H1 (cell line): ENCODE measurements at regions not wholly inside any gene's neighbourhood (a gene's known extent, or its start where the extent isn't known, plus 50 kb on each side); places are given as distances from the start of the nearest gene placed in this dataset.

Experiments used
- CTCF ChIA-PET: fragments of 300-600 bp; sonication (Branson Sonifier 250); formaldehyde crosslinking; loops from one replicate; lab custom pipeline; 2021; ENCODE audit not compliant: partially characterized antibody; lab: Charles Lee
- POLR2A ChIA-PET: fragments of 300-600 bp; sonication (Branson Sonifier 250); formaldehyde crosslinking; loops from one replicate; lab custom pipeline; 2021; ENCODE audit warnings: inconsistent platforms; ENCODE audit not compliant: partially characterized antibody; lab: Charles Lee
- DNase-seq, 2 experiments: peaks; one replicate each; pipeline versions ENCODE4 v3.0.0 to v3.0.0-alpha.2; 2010 to 2022; ENCODE audit warnings: low spot score in 2 of 2, low read depth in 1 of 2, mixed read lengths in 1 of 2
- FAIRE-seq: peaks from 2 replicates; lab custom pipeline; 2011; peaks lifted over from hg19 to GRCh38; lab: Jason Lieb, UNC
- H2AFZ ChIP-seq: 2 replicates; pipeline ENCODE4 v1.8.1; 2012; ENCODE audit warnings: low read length, inconsistent platforms
- H2AK5ac ChIP-seq: 2 replicates; pipeline ENCODE4 v1.6.1; 2013; ENCODE audit warnings: low read depth, low read length
- H2BK120ac ChIP-seq: replicated peaks from 2 replicates; pipeline ENCODE3; 2013; ENCODE audit warnings: low read depth, low read length, inconsistent platforms
- H2BK12ac ChIP-seq: 2 replicates; pipeline ENCODE4 v1.6.1; 2013; ENCODE audit warnings: low read depth, low read length
- H2BK15ac ChIP-seq: 2 replicates; pipeline ENCODE4 v1.6.1; 2013; ENCODE audit warnings: low read length
- H2BK20ac ChIP-seq: 2 replicates; pipeline ENCODE4 v1.6.1; 2013; ENCODE audit warnings: low read length
- H2BK5ac ChIP-seq: 2 replicates; pipeline ENCODE4 v1.6.1; 2013; ENCODE audit warnings: low read depth, low read length
- H3K14ac ChIP-seq: 2 replicates; pipeline ENCODE4 v1.6.1; 2013; ENCODE audit warnings: inconsistent platforms; ENCODE audit not compliant: insufficient read length
- H3K18ac ChIP-seq: 2 replicates; pipeline ENCODE4 v1.6.1; 2013; ENCODE audit warnings: low read length; ENCODE audit errors: extremely low read depth
- H3K23ac ChIP-seq: 2 replicates; pipeline ENCODE4 v1.6.1; 2013; ENCODE audit warnings: inconsistent platforms; ENCODE audit not compliant: insufficient read length
- H3K23me2 ChIP-seq: 2 replicates; pipeline ENCODE4 v1.6.1; 2013; ENCODE audit warnings: low read depth, low read length
- H3K27ac ChIP-seq: 2 replicates; pipeline ENCODE4 v1.6.1; 2011; ENCODE audit warnings: low read depth, low read length, inconsistent platforms
- H3K27me3 ChIP-seq, 4 experiments: replicated peaks in 1 of 4; 1 replicate in 1 of 4; 2 replicates in 3 of 4; pipeline versions ENCODE4 v1.6.1 to v1.8.1; 2011 to 2013; ENCODE audit warnings: low read length in 3 of 4, mild to moderate bottlenecking in 3 of 4, inconsistent platforms in 2 of 4, mixed read lengths in 2 of 4, moderate library complexity in 1 of 4; ENCODE audit not compliant: control insufficient read depth in 3 of 4, insufficient read depth in 3 of 4; ENCODE audit errors: extremely low read depth in 1 of 4
- H3K36me3 ChIP-seq, 4 experiments: 2 replicates each; pipeline versions ENCODE4 v1.6.1 to v1.8.1; 2011 to 2013; ENCODE audit warnings: mild to moderate bottlenecking in 4 of 4, low read length in 3 of 4, moderate library complexity in 2 of 4, control low read depth in 1 of 4, inconsistent platforms in 1 of 4; ENCODE audit not compliant: insufficient read depth in 4 of 4, control insufficient read depth in 2 of 4
- H3K4ac ChIP-seq: replicated peaks from 2 replicates; pipeline ENCODE3; 2013; ENCODE audit warnings: low read length, low read depth, mixed read lengths, inconsistent platforms; ENCODE audit not compliant: insufficient read length
- H3K4me1 ChIP-seq, 4 experiments: replicated peaks in 1 of 4; 1 replicate in 1 of 4; 2 replicates in 3 of 4; pipeline versions ENCODE4 v1.6.1 to v1.8.1; 2011 to 2013; ENCODE audit warnings: low read length in 3 of 4, inconsistent platforms in 2 of 4, mixed read lengths in 1 of 4; ENCODE audit not compliant: insufficient read depth in 4 of 4, control insufficient read depth in 3 of 4
- H3K4me2 ChIP-seq, 2 experiments: 2 replicates each; pipeline versions ENCODE4 v1.6.1 to v1.8.1; 2011 to 2013; ENCODE audit warnings: low read depth in 2 of 2, low read length in 2 of 2, control low read depth in 1 of 2, inconsistent platforms in 1 of 2, mild to moderate bottlenecking in 1 of 2; ENCODE audit not compliant: insufficient read depth in 1 of 2
- H3K4me3 ChIP-seq, 4 experiments: fragments of 200-600, 300-600 bp in 1 of 4; sonication (generic), shearing (Covaris generic), sonication (Bioruptor Twin) in 1 of 4; 2 replicates each; pipeline versions ENCODE4 v1.5.1 to v1.8.1; 2011 to 2016; ENCODE audit warnings: low read length in 4 of 4, low read depth in 3 of 4, control low read depth in 2 of 4, inconsistent platforms in 2 of 4, mild to moderate bottlenecking in 2 of 4, mixed read lengths in 1 of 4, moderate library complexity in 1 of 4; ENCODE audit not compliant: insufficient read depth in 2 of 4; ENCODE audit errors: extremely low read depth in 1 of 4
- H3K56ac ChIP-seq: replicated peaks from 2 replicates; pipeline ENCODE3; 2013; ENCODE audit warnings: low read depth, mild to moderate bottlenecking, mixed read lengths, low read length, inconsistent platforms; ENCODE audit not compliant: insufficient read length
- H3K79me1 ChIP-seq: 2 replicates; pipeline ENCODE4 v1.6.1; 2013; ENCODE audit warnings: low read depth, low read length, control low read depth
- H3K79me2 ChIP-seq, 2 experiments: 2 replicates each; pipeline versions ENCODE4 v1.6.1 to v1.8.1; 2012 to 2013; ENCODE audit warnings: low read length in 2 of 2, mild to moderate bottlenecking in 2 of 2, inconsistent platforms in 1 of 2; ENCODE audit not compliant: insufficient read depth in 2 of 2, control insufficient read depth in 1 of 2
- H3K9ac ChIP-seq, 4 experiments: replicated peaks in 1 of 4; 1 replicate in 1 of 4; 2 replicates in 3 of 4; pipeline versions ENCODE4 v1.6.1 to v1.8.1; 2011 to 2013; ENCODE audit warnings: low read depth in 3 of 4, low read length in 3 of 4, control low read depth in 2 of 4, mild to moderate bottlenecking in 2 of 4, moderate library complexity in 2 of 4, inconsistent platforms in 1 of 4; ENCODE audit errors: extremely low read depth in 1 of 4
- H3K9me3 ChIP-seq, 2 experiments: 2 replicates each; pipeline versions ENCODE4 v1.6.1 to v1.8.1; 2012 to 2013; ENCODE audit warnings: mild to moderate bottlenecking in 2 of 2, moderate library complexity in 2 of 2, control low read depth in 1 of 2, inconsistent platforms in 1 of 2, low read depth in 1 of 2, low read length in 1 of 2, mixed read lengths in 1 of 2; ENCODE audit not compliant: insufficient read depth in 2 of 2
- H4K20me1 ChIP-seq, 2 experiments: replicated peaks in 1 of 2; 2 replicates each; pipeline versions ENCODE3 to v1.8.1; 2011 to 2013; ENCODE audit warnings: inconsistent platforms in 2 of 2, low read length in 2 of 2, mild to moderate bottlenecking in 1 of 2; ENCODE audit not compliant: insufficient read depth in 2 of 2, control insufficient read depth in 1 of 2
- H4K5ac ChIP-seq: 2 replicates; pipeline ENCODE4 v1.6.1; 2013; ENCODE audit warnings: low read length, low read depth, mixed read lengths, inconsistent platforms; ENCODE audit not compliant: insufficient read length
- H4K8ac ChIP-seq: 2 replicates; pipeline ENCODE4 v1.8.0; 2013; ENCODE audit warnings: mild to moderate bottlenecking, moderate library complexity, low read length, inconsistent platforms; ENCODE audit not compliant: insufficient read depth; ENCODE audit errors: extremely low read depth
- H4K91ac ChIP-seq: replicated peaks from 2 replicates; pipeline ENCODE3; 2013; ENCODE audit warnings: low read length, mixed read lengths, inconsistent platforms; ENCODE audit not compliant: insufficient read length
- ASH2L ChIP-seq: fragments of 200-600, 300-600 bp; sonication (generic); IDR thresholded peaks from one replicate; pipeline ENCODE4 v1.7.1; 2017; ENCODE audit warnings: low read length
- CREB1 ChIP-seq: IDR thresholded peaks from 2 replicates; pipeline ENCODE4 v1.6.1; 2012; ENCODE audit warnings: inconsistent platforms
- EGR1 ChIP-seq: IDR thresholded peaks from 2 replicates; pipeline ENCODE4 v1.6.1; 2011; ENCODE audit warnings: low read depth, low read length, borderline replicate concordance
- EZH2 ChIP-seq: fragments of 200-600 bp; sonication (generic); IDR thresholded peaks from 2 replicates; pipeline ENCODE4 v1.7.1; 2012; ENCODE audit warnings: low read depth, mild to moderate bottlenecking, moderate library complexity, low read length, inconsistent platforms; ENCODE audit not compliant: severe bottlenecking
- HDAC6 ChIP-seq: IDR thresholded peaks from one replicate; pipeline ENCODE4 v1.7.1; 2012; ENCODE audit warnings: low read depth, mild to moderate bottlenecking, inconsistent platforms, low read length, moderate library complexity
- JUND ChIP-seq: IDR thresholded peaks from 2 replicates; pipeline ENCODE4 v1.6.1; 2011; ENCODE audit warnings: mild to moderate bottlenecking, improper control_type of control experiment, low read length
- RAD21 ChIP-seq, 2 experiments: IDR thresholded peaks in 1 of 2; conservative IDR thresholded peaks in 1 of 2; 2 replicates each; pipeline ENCODE4 v1.6.1; 2011; ENCODE audit warnings: low read depth in 2 of 2, low read length in 2 of 2, improper control_type of control experiment in 1 of 2, inconsistent platforms in 1 of 2, mild to moderate bottlenecking in 1 of 2, moderate library complexity in 1 of 2
- RFX5 ChIP-seq: IDR thresholded peaks from 2 replicates; pipeline ENCODE4 v1.6.1; 2011; ENCODE audit warnings: low read depth, low read length, improper control_type of control experiment, borderline replicate concordance
- SAP30 ChIP-seq: fragments of 300-600 bp; sonication (generic); IDR thresholded peaks from 2 replicates; pipeline ENCODE4 v1.7.1; 2012; ENCODE audit warnings: low read length, moderate library complexity, mild to moderate bottlenecking, inconsistent platforms; ENCODE audit not compliant: insufficient read depth, insufficient replicate concordance
- TAF1 ChIP-seq: IDR thresholded peaks from 2 replicates; pipeline ENCODE4 v1.6.1; 2011; ENCODE audit warnings: mild to moderate bottlenecking, low read depth, low read length
- TBP ChIP-seq: IDR thresholded peaks from 2 replicates; pipeline ENCODE4 v1.6.1; 2011; ENCODE audit warnings: low read depth, low read length, improper control_type of control experiment
- ZNF274 ChIP-seq: IDR thresholded peaks from 2 replicates; pipeline ENCODE4 v1.7.0; 2012; ENCODE audit warnings: low read length, borderline replicate concordance; ENCODE audit errors: extremely low read depth
- WGBS, 2 experiments: shearing (Covaris generic) in 1 of 2; methylation state at CpG; one replicate each; pipeline versions ENCODE4 v1.1.6 to v1.1.7; 2013 to 2015; ENCODE audit warnings: low lambda C conversion rate in 2 of 2, mixed read lengths in 2 of 2, inconsistent platforms in 1 of 2, low coverage in 1 of 2, missing lambda C conversion rate in 1 of 2; ENCODE audit not compliant: insufficient replicate concordance in 2 of 2, insufficient coverage in 1 of 2, insufficient read length in 1 of 2; ENCODE audit errors: extremely low coverage in 1 of 2, missing lambda C conversion rate in 1 of 2; 5-methylcytosine and 5-hydroxymethylcytosine counted together
- TF ChIP-seq, protein P1 (sequence below), 3 experiments: IDR thresholded peaks; 1 replicate in 2 of 3; 2 replicates in 1 of 3; pipeline versions ENCODE4 v1.5.1 to v1.6.1; 2011; ENCODE audit warnings: low read length in 3 of 3, mild to moderate bottlenecking in 3 of 3, inconsistent platforms in 2 of 3, low read depth in 1 of 3, moderate library complexity in 1 of 3; ENCODE audit not compliant: insufficient read depth in 1 of 3; ENCODE audit errors: control extremely low read depth in 1 of 3

DNA sequence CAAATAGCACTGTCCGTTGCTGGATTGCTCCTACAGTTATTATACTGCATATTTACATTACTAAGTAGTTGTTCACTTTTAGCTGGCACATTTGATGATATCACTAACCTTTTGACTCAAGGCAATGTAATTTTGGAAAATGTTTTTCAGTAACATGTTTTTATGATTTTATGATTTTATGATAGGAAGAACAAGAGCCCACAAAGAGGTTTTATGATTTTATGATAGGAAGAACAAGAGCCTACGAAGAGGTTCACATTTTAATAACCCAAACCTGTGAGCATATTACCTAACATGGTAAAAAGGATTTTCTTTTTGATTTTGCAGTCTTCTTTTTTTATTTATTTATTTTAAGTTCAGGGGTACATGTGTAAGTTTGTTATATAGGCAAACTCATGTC, 172.3 kb upstream of the TPM1 start:
- H3K4me1 ChIP-seq: peaks cover 5 to 10% (median 5%) of the 10 kb centered on the region in 4 experiments
- no peak overlapping the region for H3K23ac ChIP-seq
- no peak overlapping the region for H2BK12ac ChIP-seq
- H3K79me1 ChIP-seq: no peaks in the 10 kb centered on the region
- no peaks in the 10 kb centered on the region for H3K36me3 ChIP-seq
- H3K4me3 ChIP-seq: no peak overlapping the region
- no peaks in the 10 kb centered on the region for H3K23me2 ChIP-seq
- H3K4me2 ChIP-seq: no peak overlapping the region
- no peaks in the 10 kb centered on the region for H3K79me2 ChIP-seq
- no peak overlapping the region for H3K4ac ChIP-seq
- CTCF ChIA-PET: no interaction called here
- no peak overlapping the region for H2BK15ac ChIP-seq
- no peak overlapping the region for H2AK5ac ChIP-seq
- H2BK120ac ChIP-seq: no peak overlapping the region
- H3K27me3 ChIP-seq: no peaks in the 10 kb centered on the region
- H4K8ac ChIP-seq: no peak overlapping the region
- H2AFZ ChIP-seq: no peak overlapping the region
- H4K20me1 ChIP-seq: no peaks in the 10 kb centered on the region
- POLR2A ChIA-PET: no interaction called here
- H3K14ac ChIP-seq: no peak overlapping the region
- FAIRE-seq (no peak), DNase-seq (no peak)
- H3K56ac ChIP-seq: no peak overlapping the region
- no peak overlapping the region for H4K5ac ChIP-seq
- 89% methylated on average over 2 of the region's 2 CpGs; no CpG with 5 or more reads in 1 of the 2 experiments for WGBS, 2 experiments
- H3K18ac ChIP-seq: no peak overlapping the region
- H3K9ac ChIP-seq: no peak overlapping the region
- H2BK5ac ChIP-seq: no peak overlapping the region
- H4K91ac ChIP-seq: no peak overlapping the region
- H3K9me3 ChIP-seq: no peaks in the 10 kb centered on the region; a peak in 1 of 4 replicates
- no peak overlapping the region for H3K27ac ChIP-seq
- H2BK20ac ChIP-seq: no peak overlapping the region
- TF ChIP-seq RFX5 (no peak), SAP30 (no peak), EGR1 (no peak), EZH2 (no peak), TBP (no peak), RAD21 (IDR thresholded peaks at IDR 0.05 in 1 of 2, conservative IDR thresholded peaks at IDR 0.05 in 1 of 2; ENCODE audit: low read depth in 2 of 2, low read length in 2 of 2) (no peak), CREB1 (no peak), ZNF274 (no peak), TAF1 (no peak), ASH2L (no peak), JUND (no peak), HDAC6 (no peak)
- TF ChIP-seq, protein P1, sequence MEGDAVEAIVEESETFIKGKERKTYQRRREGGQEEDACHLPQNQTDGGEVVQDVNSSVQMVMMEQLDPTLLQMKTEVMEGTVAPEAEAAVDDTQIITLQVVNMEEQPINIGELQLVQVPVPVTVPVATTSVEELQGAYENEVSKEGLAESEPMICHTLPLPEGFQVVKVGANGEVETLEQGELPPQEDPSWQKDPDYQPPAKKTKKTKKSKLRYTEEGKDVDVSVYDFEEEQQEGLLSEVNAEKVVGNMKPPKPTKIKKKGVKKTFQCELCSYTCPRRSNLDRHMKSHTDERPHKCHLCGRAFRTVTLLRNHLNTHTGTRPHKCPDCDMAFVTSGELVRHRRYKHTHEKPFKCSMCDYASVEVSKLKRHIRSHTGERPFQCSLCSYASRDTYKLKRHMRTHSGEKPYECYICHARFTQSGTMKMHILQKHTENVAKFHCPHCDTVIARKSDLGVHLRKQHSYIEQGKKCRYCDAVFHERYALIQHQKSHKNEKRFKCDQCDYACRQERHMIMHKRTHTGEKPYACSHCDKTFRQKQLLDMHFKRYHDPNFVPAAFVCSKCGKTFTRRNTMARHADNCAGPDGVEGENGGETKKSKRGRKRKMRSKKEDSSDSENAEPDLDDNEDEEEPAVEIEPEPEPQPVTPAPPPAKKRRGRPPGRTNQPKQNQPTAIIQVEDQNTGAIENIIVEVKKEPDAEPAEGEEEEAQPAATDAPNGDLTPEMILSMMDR (IDR thresholded peaks at IDR 0.05; ENCODE audit: control extremely low read depth in 1 of 3, insufficient read depth in 1 of 3, low read depth in 1 of 3, low read length in 3 of 3): no peak
